ENCODE measurements at regions not wholly inside any gene's neighbourhood (a gene's known extent, or its start where the extent isn't known, plus 50 kb on each side); places are given as distances from the start of the nearest gene placed in this dataset.

DNA sequence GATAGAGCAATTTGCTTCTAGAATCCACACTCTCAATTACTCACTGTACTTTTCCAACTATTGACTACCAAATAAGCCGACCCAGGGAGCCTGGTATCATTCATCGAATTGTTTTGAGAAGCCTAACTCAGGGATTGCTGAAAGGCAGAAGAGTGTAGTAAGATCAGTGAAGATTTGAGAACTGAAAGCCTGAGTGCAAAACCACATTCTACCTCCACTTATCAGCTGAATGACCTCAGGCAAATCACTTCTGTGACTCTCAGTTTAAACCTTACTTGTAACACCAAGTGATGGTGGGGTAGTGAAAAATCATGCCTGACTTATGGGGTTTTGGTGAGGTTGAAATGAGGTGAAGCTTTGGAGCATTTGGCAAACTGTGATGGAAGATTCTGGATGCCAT, 126.1 kb upstream of the MAX start:
- H3K9me3 ChIP-seq (ENCODE audit: control insufficient read depth, low read length): no peaks in the 10 kb centered on the region
- H3K36me3 ChIP-seq (ENCODE audit: control insufficient read depth, insufficient read depth, low read length): no peaks in the 10 kb centered on the region
- peaks cover 69% of the 10 kb centered on the region for H3K4me1 ChIP-seq (ENCODE audit: control insufficient read depth, insufficient read depth, low read length)
- H3K27me3 ChIP-seq (ENCODE audit: control insufficient read depth, insufficient read depth, low read length): no peaks in the 10 kb centered on the region
- H3K4me3 ChIP-seq (ENCODE audit: low read length): no peak overlapping the region
- H3K9ac ChIP-seq (ENCODE audit: low read length): no peak overlapping the region

DNA sequence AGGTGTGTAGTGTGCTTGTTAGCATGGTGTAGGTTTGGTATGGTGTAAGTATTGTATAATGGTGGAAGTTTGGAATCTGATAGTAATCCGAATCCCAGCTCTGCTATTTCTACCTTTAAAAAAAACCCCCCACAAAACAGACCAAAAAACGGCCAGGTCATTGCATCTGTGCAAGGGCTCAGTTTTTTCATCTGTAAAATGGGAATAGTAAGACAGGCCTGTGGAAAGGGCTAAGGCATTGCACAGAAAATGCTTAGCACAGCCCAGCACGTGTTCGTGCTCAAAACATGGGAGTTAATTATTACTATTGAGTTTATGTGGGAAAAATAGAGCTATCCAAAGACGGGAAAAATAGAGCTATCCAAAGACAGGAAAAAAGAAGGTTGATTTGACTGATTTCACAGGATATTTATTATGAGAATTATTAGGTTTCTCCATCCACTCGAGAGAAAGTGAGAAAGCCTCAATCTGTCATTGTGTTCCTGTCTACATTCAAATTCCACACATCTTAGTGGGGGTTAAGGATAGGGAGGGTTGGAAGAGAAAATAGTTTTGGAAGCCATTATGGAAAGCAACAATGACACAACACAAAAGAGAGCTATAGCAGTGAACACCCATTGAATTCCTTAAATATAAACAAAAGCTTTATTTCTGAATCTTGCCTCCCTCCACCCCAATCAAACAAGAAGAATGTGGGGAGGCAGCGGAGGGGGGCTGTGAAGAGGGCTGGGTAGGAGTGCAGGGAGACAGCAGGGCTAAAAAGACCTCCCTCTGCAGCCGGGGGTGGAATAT, 126.8 kb upstream of the MAX start:
- H3K36me3 ChIP-seq (ENCODE audit: control insufficient read depth, insufficient read depth, low read length): no peaks in the 10 kb centered on the region
- H3K27me3 ChIP-seq (ENCODE audit: control insufficient read depth, insufficient read depth, low read length): no peaks in the 10 kb centered on the region
- H3K9ac ChIP-seq (ENCODE audit: low read length): peak overlapping the region; percentile 75
- peak overlapping the region; percentile 3 for H3K4me3 ChIP-seq (ENCODE audit: low read length)
- H3K9me3 ChIP-seq (ENCODE audit: control insufficient read depth, low read length): no peaks in the 10 kb centered on the region
- H3K4me1 ChIP-seq (ENCODE audit: control insufficient read depth, insufficient read depth, low read length): peaks cover 69% of the 10 kb centered on the region

DNA sequence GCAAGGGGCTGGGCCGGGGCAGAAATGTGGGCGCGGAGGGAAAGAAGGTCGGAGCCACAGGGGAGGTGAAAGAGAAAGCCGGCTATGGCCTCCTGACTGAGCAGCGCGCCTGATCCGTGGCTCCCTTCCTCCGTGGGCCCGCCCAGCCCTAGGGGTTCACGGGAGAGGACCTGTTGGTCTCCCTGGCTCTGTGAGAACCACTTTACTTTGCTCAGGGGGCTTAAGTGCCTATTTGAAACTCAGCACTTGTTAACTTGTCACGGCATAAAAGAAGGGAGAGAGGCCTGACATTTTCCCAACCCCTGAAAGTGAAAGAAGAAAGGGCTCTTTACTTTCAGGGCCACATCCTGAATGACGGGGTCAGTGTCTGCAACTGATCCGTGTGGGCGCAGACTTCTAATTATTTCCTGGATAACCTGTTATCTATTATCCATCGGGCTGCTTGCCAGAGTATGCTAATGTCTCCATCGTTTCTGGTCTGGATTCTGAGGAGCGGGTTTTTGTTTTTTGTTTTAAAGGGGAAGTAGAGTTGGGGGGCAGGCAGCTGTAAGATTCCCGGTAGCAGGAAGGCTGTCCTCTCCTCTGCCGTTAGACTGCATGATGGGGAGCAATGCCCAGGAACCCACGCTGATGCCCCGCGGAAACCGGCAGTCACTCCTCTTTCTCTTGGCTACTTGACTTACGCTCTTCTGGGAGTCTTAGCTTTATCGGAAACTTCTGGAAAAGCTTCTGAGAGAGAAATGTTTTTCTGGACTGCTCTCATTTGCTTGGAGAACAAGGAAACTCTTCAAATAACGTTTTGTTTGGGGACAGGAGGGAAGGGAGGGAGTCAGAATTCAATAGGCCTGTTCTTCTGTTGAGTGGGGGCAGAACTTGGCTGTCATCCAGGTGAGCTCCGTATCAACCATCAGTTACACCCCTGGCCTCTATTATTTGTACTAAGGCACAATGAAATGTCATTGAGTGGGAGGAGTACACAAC, 127.7 kb upstream of the MAX start:
- H3K27me3 ChIP-seq (ENCODE audit: control insufficient read depth, insufficient read depth, low read length): no peaks in the 10 kb centered on the region
- H3K9me3 ChIP-seq (ENCODE audit: control insufficient read depth, low read length): no peaks in the 10 kb centered on the region
- peaks cover 64% of the 10 kb centered on the region for H3K4me1 ChIP-seq (ENCODE audit: control insufficient read depth, insufficient read depth, low read length)
- peak overlapping the region; percentile 75 for H3K9ac ChIP-seq (ENCODE audit: low read length)
- no peaks in the 10 kb centered on the region for H3K36me3 ChIP-seq (ENCODE audit: control insufficient read depth, insufficient read depth, low read length)
- H3K4me3 ChIP-seq (ENCODE audit: low read length): peak overlapping the region; percentile 3

DNA sequence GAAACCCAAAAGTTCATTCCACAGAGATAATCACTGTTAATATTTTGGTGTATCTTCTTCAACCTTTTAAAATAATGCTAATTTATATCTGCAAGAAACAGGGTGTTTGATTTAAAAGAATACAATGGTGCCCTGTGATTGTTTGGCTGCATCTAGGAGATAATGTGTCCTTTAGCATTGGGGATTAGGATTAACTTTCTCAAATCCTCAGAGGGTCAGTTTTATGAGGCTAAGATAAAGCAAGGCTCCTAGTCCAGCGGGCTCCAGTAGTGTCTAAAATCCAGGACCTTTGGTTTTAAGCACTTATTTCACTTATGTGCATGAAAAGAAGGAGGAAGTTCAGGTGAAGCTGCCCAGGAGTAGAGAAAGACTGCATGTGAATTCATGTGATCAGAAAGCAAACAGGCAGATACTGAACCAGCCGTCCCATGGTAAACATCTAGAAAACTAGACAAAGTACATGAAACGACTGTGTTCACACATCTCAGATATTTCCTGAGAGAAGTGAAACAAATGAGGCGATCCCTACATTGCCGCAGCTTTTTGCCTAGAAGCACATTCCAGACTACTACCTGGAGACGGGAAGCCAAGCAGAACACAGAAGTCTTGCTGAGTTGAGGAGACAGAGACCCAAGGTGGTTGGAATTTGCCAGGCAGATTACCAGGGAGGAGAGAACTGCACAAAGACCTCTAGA, 129.1 kb upstream of the MAX start:
- Histone ChIP-seq H3K4me1 (ENCODE audit: control insufficient read depth, insufficient read depth, low read length) (peaks cover 50% of the 10 kb centered on the region), H3K4me3 (ENCODE audit: low read length) (no peak overlapping the region), H3K9ac (ENCODE audit: low read length) (peak overlapping the region; percentile 8)

DNA sequence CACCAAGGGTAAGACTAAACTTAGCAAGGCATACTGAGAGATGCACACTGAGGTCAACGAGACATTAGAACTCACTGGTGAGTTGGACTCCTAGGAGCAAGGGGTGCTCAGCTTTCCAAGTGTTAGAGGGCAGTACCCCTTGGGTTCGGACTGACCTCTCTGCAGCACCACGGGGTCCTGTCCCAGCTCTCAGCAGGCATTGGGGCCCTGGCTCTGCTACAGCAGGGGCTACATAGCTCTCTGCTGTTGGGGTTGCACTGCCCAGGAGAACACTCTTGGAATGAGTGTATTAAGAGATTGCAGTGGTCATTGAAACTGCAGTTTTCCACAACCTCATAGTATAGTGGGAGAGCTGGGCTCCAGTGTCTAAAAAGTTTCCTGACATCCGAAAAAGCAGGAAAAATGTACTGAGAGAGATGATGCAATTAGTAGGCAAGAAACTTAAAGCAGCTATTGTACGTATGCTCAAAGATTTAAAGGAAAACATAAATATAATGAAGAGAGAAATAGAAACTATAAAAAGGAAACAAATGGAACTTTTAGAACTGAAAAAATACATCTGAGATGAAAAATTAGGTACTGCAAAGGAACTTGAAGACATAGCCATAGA, 132.5 kb upstream of the MAX start:
- Histone ChIP-seq H3K4me3 (ENCODE audit: low read length) (no peak overlapping the region), H3K4me1 (ENCODE audit: control insufficient read depth, insufficient read depth, low read length) (peaks cover 54% of the 10 kb centered on the region), H3K27me3 (ENCODE audit: control insufficient read depth, insufficient read depth, low read length) (no peaks in the 10 kb centered on the region), H3K36me3 (ENCODE audit: control insufficient read depth, insufficient read depth, low read length) (no peaks in the 10 kb centered on the region), H3K9me3 (ENCODE audit: control insufficient read depth, low read length) (no peaks in the 10 kb centered on the region), H3K9ac (ENCODE audit: low read length) (no peak overlapping the region)

More for the DNA sequence above, 129.1 kb upstream of the MAX start:
- Histone ChIP-seq H3K9me3 (ENCODE audit: control insufficient read depth, low read length) (no peaks in the 10 kb centered on the region), H3K36me3 (ENCODE audit: control insufficient read depth, insufficient read depth, low read length) (no peaks in the 10 kb centered on the region), H3K27me3 (ENCODE audit: control insufficient read depth, insufficient read depth, low read length) (no peaks in the 10 kb centered on the region)

DNA sequence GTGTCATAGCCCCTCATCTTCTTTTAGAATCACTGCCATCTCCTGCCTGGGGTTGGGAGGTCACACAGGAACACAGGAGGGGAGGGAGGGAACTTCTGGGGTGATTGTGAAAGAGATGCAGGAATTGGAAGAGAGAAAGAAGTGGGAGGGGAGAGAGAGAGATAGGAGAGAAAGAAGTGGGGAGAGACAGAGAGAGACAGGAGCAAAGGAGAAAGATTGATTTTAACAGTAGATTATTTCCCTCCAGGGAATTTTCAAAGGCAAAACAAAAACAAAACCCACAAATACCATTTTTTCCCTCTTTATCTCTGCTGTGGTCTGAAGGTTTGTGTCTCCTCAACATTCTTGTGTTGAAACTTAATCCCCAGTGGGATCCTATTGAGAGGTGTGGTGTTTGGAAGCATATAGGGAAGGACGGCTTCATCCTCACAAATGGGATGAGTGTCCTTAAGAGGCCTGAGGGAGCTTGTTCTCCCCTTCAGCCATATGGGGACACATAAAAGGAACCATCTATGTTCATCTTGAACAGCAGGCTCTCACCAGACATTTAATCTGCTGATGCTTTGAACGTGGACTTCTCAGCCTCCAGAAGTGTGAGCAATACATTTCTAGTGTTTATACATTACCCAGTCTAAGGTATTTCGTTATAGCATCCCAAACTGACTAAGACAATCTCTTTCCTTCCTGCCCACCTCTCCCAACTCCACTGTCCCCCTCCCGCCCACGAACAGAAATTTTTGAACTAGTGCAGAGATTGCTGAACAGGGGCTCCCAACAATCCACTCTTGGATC, 134.9 kb upstream of the MAX start:
- Histone ChIP-seq H3K27me3 (ENCODE audit: control insufficient read depth, insufficient read depth, low read length) (no peaks in the 10 kb centered on the region), H3K4me1 (ENCODE audit: control insufficient read depth, insufficient read depth, low read length) (peaks cover 39% of the 10 kb centered on the region), H3K9me3 (ENCODE audit: control insufficient read depth, low read length) (no peaks in the 10 kb centered on the region), H3K4me3 (ENCODE audit: low read length) (no peak overlapping the region), H3K36me3 (ENCODE audit: control insufficient read depth, insufficient read depth, low read length) (no peaks in the 10 kb centered on the region), H3K9ac (ENCODE audit: low read length) (no peak overlapping the region)

DNA sequence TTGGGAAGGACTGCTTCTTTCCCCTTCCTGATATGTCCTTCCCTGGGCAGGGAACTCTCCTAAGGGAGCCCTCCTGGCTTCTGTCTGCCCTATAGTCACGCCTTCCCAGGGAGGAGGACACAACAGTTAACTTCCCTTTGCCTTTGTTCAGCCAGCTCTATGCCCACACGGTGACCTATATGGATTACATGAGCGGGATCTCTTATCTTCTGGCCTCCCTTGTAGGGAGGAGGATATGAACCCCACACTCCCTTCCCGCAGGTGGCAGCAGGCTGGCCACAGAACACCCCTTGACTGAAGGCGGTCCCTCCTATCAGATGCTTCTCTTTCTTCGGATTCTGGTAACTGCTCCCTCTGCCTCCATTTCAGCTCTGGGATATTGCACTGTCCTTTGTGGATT, 135.6 kb upstream of the MAX start:
- no peaks in the 10 kb centered on the region for H3K27me3 ChIP-seq (ENCODE audit: control insufficient read depth, insufficient read depth, low read length)
- no peaks in the 10 kb centered on the region for H3K36me3 ChIP-seq (ENCODE audit: control insufficient read depth, insufficient read depth, low read length)
- H3K4me1 ChIP-seq (ENCODE audit: control insufficient read depth, insufficient read depth, low read length): peaks cover 44% of the 10 kb centered on the region
- no peaks in the 10 kb centered on the region for H3K9me3 ChIP-seq (ENCODE audit: control insufficient read depth, low read length)
- H3K9ac ChIP-seq (ENCODE audit: low read length): no peak overlapping the region
- no peak overlapping the region for H3K4me3 ChIP-seq (ENCODE audit: low read length)

DNA sequence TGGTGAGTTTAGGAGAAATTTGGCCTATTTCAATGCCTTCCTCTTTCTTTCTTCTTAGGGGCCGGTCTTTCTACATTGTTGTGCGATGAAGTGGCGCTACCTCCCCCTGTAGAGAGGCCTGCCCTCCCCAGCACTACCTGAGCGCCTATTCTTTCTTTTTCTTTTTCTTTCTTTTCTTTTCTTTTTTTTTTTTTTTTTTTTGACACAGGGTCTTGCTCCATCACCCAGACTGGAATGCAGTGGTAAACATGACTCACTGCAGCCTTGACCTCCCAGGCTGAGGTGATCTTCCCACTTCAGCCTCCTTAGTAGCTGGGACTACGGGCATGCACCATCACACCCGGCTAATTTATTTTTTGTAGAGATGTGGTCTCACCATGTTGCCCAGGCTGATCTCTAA, 136.1 kb upstream of the MAX start:
- no peak overlapping the region for H3K4me3 ChIP-seq (ENCODE audit: low read length)

DNA sequence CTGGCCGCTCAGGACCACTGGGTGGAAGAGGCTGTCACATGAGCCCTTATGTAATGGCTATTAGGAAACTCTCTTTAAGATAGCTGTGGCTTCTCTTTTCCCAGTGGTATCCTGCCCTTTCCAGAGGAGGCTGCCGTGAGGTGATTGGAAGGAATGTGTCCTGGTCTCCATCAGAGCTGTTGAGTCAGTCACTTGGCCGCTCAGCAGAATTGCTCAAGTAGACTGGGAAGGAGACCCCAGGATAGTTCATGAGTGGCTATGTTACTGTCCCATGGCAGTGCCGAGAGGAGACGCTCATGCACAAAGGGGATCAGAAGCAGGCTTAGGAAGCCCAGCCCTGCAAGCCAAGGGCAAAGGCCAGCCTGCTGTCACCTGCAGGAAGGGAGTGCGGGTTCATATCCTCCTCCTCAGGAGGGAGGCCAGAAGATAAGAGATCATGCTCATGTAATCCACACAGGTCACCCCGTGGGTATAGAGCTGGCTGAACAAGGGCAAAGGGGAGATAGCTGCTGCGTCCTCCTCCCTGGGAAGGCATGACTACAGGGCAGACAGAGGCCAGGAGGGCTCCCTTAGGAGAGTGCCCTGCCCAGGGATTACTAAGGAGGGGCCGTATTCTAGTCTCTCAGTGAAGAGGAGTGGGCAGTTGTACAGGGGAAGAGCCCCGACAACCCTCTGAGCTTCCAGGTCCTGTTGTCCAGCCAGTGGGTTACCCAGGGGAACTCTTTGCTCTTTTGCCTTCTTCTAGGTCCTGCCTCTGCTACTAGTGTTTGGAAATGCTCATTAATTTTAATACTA, 137.0 kb upstream of the MAX start:
- peak overlapping the region; percentile 22 for H3K9ac ChIP-seq (ENCODE audit: low read length)
- H3K4me1 ChIP-seq (ENCODE audit: control insufficient read depth, insufficient read depth, low read length): peaks cover 58% of the 10 kb centered on the region
- H3K9me3 ChIP-seq (ENCODE audit: control insufficient read depth, low read length): no peaks in the 10 kb centered on the region
- no peaks in the 10 kb centered on the region for H3K36me3 ChIP-seq (ENCODE audit: control insufficient read depth, insufficient read depth, low read length)
- H3K27me3 ChIP-seq (ENCODE audit: control insufficient read depth, insufficient read depth, low read length): no peaks in the 10 kb centered on the region
- H3K4me3 ChIP-seq (ENCODE audit: low read length): no peak overlapping the region

More for the DNA sequence above, 136.1 kb upstream of the MAX start:
- Histone ChIP-seq H3K4me1 (ENCODE audit: control insufficient read depth, insufficient read depth, low read length) (peaks cover 50% of the 10 kb centered on the region), H3K9ac (ENCODE audit: low read length) (no peak overlapping the region), H3K27me3 (ENCODE audit: control insufficient read depth, insufficient read depth, low read length) (no peaks in the 10 kb centered on the region), H3K36me3 (ENCODE audit: control insufficient read depth, insufficient read depth, low read length) (no peaks in the 10 kb centered on the region), H3K9me3 (ENCODE audit: control insufficient read depth, low read length) (no peaks in the 10 kb centered on the region)

DNA sequence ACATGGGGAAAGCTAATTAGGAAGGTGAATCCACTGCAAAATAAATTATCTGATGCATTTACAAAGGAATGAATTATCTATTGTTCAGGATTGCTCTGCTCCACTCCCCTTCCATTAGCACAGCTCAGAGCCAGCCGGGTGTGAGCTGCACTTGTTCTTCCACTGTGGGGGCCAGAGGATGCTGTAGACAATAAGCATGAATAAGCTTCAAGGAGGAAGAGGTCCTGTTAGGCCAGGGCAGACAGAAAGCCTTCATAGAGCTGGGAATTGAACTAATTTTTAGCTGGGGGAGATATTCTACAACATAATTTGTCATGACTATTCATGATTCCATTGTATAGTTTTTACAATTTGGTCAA, 137.6 kb upstream of the MAX start:
- no peaks in the 10 kb centered on the region for H3K36me3 ChIP-seq (ENCODE audit: control insufficient read depth, insufficient read depth, low read length)
- H3K27me3 ChIP-seq (ENCODE audit: control insufficient read depth, insufficient read depth, low read length): no peaks in the 10 kb centered on the region
- H3K4me3 ChIP-seq (ENCODE audit: low read length): no peak overlapping the region
- H3K4me1 ChIP-seq (ENCODE audit: control insufficient read depth, insufficient read depth, low read length): peaks cover 64% of the 10 kb centered on the region
- no peaks in the 10 kb centered on the region for H3K9me3 ChIP-seq (ENCODE audit: control insufficient read depth, low read length)
- H3K9ac ChIP-seq (ENCODE audit: low read length): peak overlapping the region; percentile 22

Data from mucosa of stomach (tissue), 1 donor.